IMR-90 (cell line): ENCODE measurements at regions not wholly inside any gene's neighbourhood (a gene's known extent, or its start where the extent isn't known, plus 50 kb on each side); places are given as distances from the start of the nearest gene placed in this dataset.
A peak's percentile ranks its signal among the peaks of the same experiment; 100 is the strongest.

Source experiments
- ATAC-seq: fragments of 200-7000 bp; cut with Tn5 transposase; 2 replicates; pipeline ENCODE4 v1.9.1; 2020; ENCODE audit warnings: low read depth, mild to moderate bottlenecking, moderate library complexity
- BruUV-seq: library from RNA; stranded (reverse); fragments of 400-500 nt; replicated peaks from 2 replicates; lab custom pipeline; 2021; lab: Mats Ljungman, UMichigan
- CTCF ChIA-PET: fragments of 300-600 bp; formaldehyde crosslinking; extraction: SDS; loops from one replicate; lab custom pipeline; 2021; ENCODE audit warnings: antibody characterized with exemption; lab: Yijun Ruan, JAX
- POLR2A ChIA-PET: fragments of 300-600 bp; sonication (Branson Sonifier 250); formaldehyde crosslinking; loops from one replicate; lab custom pipeline; 2022; ENCODE audit warnings: antibody characterized with exemption; ENCODE audit not compliant: unreplicated experiment; lab: Charles Lee
- DNase-seq: peaks from one replicate; pipeline ENCODE4 v3.0.0; 2013
- H2AFZ ChIP-seq: replicated peaks from 2 replicates; pipeline ENCODE3; 2013; ENCODE audit warnings: low read length, mild to moderate bottlenecking; ENCODE audit not compliant: poor library complexity
- H2AK5ac ChIP-seq: 2 replicates; pipeline ENCODE4 v1.6.1; 2013; ENCODE audit warnings: low read depth, low read length, inconsistent platforms
- H2AK9ac ChIP-seq: replicated peaks from 2 replicates; pipeline ENCODE3; 2013; ENCODE audit warnings: mild to moderate bottlenecking, low read depth, low read length, moderate library complexity; ENCODE audit not compliant: poor library complexity
- H2BK120ac ChIP-seq: 2 replicates; pipeline ENCODE4 v1.6.1; 2013; ENCODE audit warnings: low read depth, low read length, inconsistent platforms
- H2BK15ac ChIP-seq: 3 replicates; pipeline ENCODE4 v1.6.1; 2013; ENCODE audit warnings: low read depth, low read length, inconsistent platforms
- H2BK20ac ChIP-seq: 2 replicates; pipeline ENCODE4 v1.6.1; 2013; ENCODE audit warnings: low read depth, mild to moderate bottlenecking, inconsistent platforms, low read length, moderate library complexity
- H2BK5ac ChIP-seq: 2 replicates; pipeline ENCODE4 v1.6.1; 2013; ENCODE audit warnings: mild to moderate bottlenecking, low read depth, low read length, inconsistent platforms; ENCODE audit not compliant: poor library complexity, severe bottlenecking
- H3K14ac ChIP-seq: replicated peaks from 2 replicates; pipeline ENCODE4 v1.6.1; 2013; ENCODE audit warnings: low read depth, low read length, inconsistent platforms
- H3K18ac ChIP-seq: 2 replicates; pipeline ENCODE4 v1.6.1; 2013; ENCODE audit warnings: low read depth, low read length, control low read depth
- H3K23ac ChIP-seq: 2 replicates; pipeline ENCODE4 v1.6.1; 2013; ENCODE audit warnings: low read depth, low read length, inconsistent platforms
- H3K27ac ChIP-seq: 2 replicates; pipeline ENCODE4 v1.5.1; 2013; ENCODE audit warnings: mild to moderate bottlenecking, control low read depth, low read length; ENCODE audit not compliant: insufficient read depth
- H3K27me3 ChIP-seq: 2 replicates; pipeline ENCODE4 v1.6.1; 2013; ENCODE audit warnings: low read length; ENCODE audit not compliant: control insufficient read depth, insufficient read depth
- H3K36me3 ChIP-seq: 2 replicates; pipeline ENCODE4 v1.6.1; 2013; ENCODE audit warnings: low read length, mixed read lengths; ENCODE audit not compliant: control insufficient read depth, insufficient read depth
- H3K4ac ChIP-seq: 2 replicates; pipeline ENCODE4 v1.6.1; 2013; ENCODE audit warnings: low read depth, low read length, inconsistent platforms
- H3K4me1 ChIP-seq: 2 replicates; pipeline ENCODE4 v1.6.1; 2013; ENCODE audit warnings: low read length, mixed read lengths; ENCODE audit not compliant: control insufficient read depth, insufficient read depth
- H3K4me2 ChIP-seq: 2 replicates; pipeline ENCODE4 v1.6.1; 2013; ENCODE audit warnings: low read depth, mild to moderate bottlenecking, control low read depth, low read length, moderate library complexity
- H3K4me3 ChIP-seq: 2 replicates; pipeline ENCODE4 v1.5.1; 2013; ENCODE audit warnings: low read depth, mild to moderate bottlenecking, control low read depth, low read length, moderate library complexity; ENCODE audit not compliant: insufficient read depth
- H3K56ac ChIP-seq: 2 replicates; pipeline ENCODE4 v1.6.1; 2013; ENCODE audit warnings: low read length, inconsistent platforms; ENCODE audit not compliant: insufficient read depth; ENCODE audit errors: extremely low read depth
- H3K79me1 ChIP-seq, 2 experiments: 2 replicates each; pipeline ENCODE4 v1.6.1; 2013; ENCODE audit warnings: low read length in 2 of 2, inconsistent platforms in 1 of 2, low read depth in 1 of 2
- H3K9ac ChIP-seq: 2 replicates; pipeline ENCODE4 v1.6.1; 2013; ENCODE audit warnings: low read depth, low read length, control low read depth
- H3K9me1 ChIP-seq: 2 replicates; pipeline ENCODE4 v1.6.1; 2013; ENCODE audit warnings: low read length, inconsistent platforms; ENCODE audit not compliant: insufficient read depth
- H3K9me3 ChIP-seq: 2 replicates; pipeline ENCODE4 v1.6.1; 2013; ENCODE audit warnings: low read length; ENCODE audit not compliant: control insufficient read depth, insufficient read depth
- H4K20me1 ChIP-seq: 2 replicates; pipeline ENCODE4 v1.6.1; 2013; ENCODE audit warnings: low read length, inconsistent platforms; ENCODE audit not compliant: insufficient read depth
- H4K5ac ChIP-seq: 2 replicates; pipeline ENCODE4 v1.6.1; 2013; ENCODE audit warnings: mild to moderate bottlenecking, low read depth, low read length, control low read depth
- H4K8ac ChIP-seq, 2 experiments: 2 replicates each; pipeline ENCODE4 v1.6.1; 2013; ENCODE audit warnings: low read depth in 2 of 2, low read length in 2 of 2, control low read depth in 1 of 2, inconsistent platforms in 1 of 2
- H4K91ac ChIP-seq: 2 replicates; pipeline ENCODE4 v1.6.1; 2013; ENCODE audit warnings: low read depth, low read length, inconsistent platforms; ENCODE audit not compliant: insufficient read depth
- BHLHE40 ChIP-seq: fragments of 150-350 bp; IDR thresholded peaks from 2 replicates; pipeline ENCODE4 v1.6.1; 2016; ENCODE audit warnings: mild to moderate bottlenecking, low read depth, low read length
- CEBPB ChIP-seq: IDR thresholded peaks from 2 replicates; pipeline ENCODE4 v1.6.1; 2012; ENCODE audit warnings: low read depth, low read length, improper control_type of control experiment
- CHD1 ChIP-seq: IDR thresholded peaks from 2 replicates; pipeline ENCODE4 v1.6.1; 2012; ENCODE audit warnings: low read depth, low read length, improper control_type of control experiment
- FOS ChIP-seq: fragments of 150-350 bp; IDR thresholded peaks from 2 replicates; pipeline ENCODE4 v1.6.1; 2016; ENCODE audit warnings: low read depth, low read length
- MAFK ChIP-seq: IDR thresholded peaks from 2 replicates; pipeline ENCODE4 v1.6.1; 2012; ENCODE audit warnings: low read depth, low read length, improper control_type of control experiment
- MAZ ChIP-seq: IDR thresholded peaks from 2 replicates; pipeline ENCODE4 v1.6.1; 2012; ENCODE audit warnings: low read depth, mild to moderate bottlenecking, low read length, improper control_type of control experiment, moderate library complexity, borderline replicate concordance
- MXI1 ChIP-seq: IDR thresholded peaks from 2 replicates; pipeline ENCODE4 v1.6.1; 2012; ENCODE audit warnings: low read depth, mild to moderate bottlenecking, low read length, moderate library complexity, borderline replicate concordance
- NFE2L2 ChIP-seq: fragments of 150-350 bp; IDR thresholded peaks from 2 replicates; pipeline ENCODE4 v1.6.1; 2016; ENCODE audit warnings: low read depth, mild to moderate bottlenecking, low read length
- POLR2A ChIP-seq: IDR thresholded peaks from 2 replicates; pipeline ENCODE4 v1.6.1; 2012; ENCODE audit warnings: mild to moderate bottlenecking, low read depth, low read length
- RAD21 ChIP-seq: IDR thresholded peaks from 2 replicates; pipeline ENCODE4 v1.6.1; 2012; ENCODE audit warnings: low read length, improper control_type of control experiment
- RCOR1 ChIP-seq: IDR thresholded peaks from 2 replicates; pipeline ENCODE4 v1.6.1; 2012; ENCODE audit warnings: mild to moderate bottlenecking, low read length, improper control_type of control experiment; ENCODE audit not compliant: insufficient replicate concordance
- RFX5 ChIP-seq: IDR thresholded peaks from 2 replicates; pipeline ENCODE4 v1.8.0; 2012; ENCODE audit warnings: low read depth, mild to moderate bottlenecking, low read length, moderate library complexity
- SMC3 ChIP-seq: fragments of 150-350 bp; IDR thresholded peaks from 2 replicates; pipeline ENCODE4 v1.6.1; 2016; ENCODE audit warnings: low read depth, mild to moderate bottlenecking, antibody characterized with exemption, low read length, moderate library complexity
- USF2 ChIP-seq: fragments of 150-350 bp; IDR thresholded peaks from 2 replicates; pipeline ENCODE4 v1.6.1; 2017; ENCODE audit warnings: mild to moderate bottlenecking, antibody characterized with exemption, low read length, low read depth
- WGBS, 2 experiments: methylation state at CpG; one replicate each; pipeline versions ENCODE4 v1.1.5 to v1.1.7; 2013; ENCODE audit warnings: missing lambda C conversion rate in 2 of 2; ENCODE audit not compliant: insufficient read length in 1 of 2; ENCODE audit errors: extremely low coverage in 2 of 2; 5-methylcytosine and 5-hydroxymethylcytosine counted together
- dilution Hi-C: fragments of 300-500 bp; cut with HindIII; formaldehyde crosslinking; loops from one replicate; pipeline ENCODE4 v1.14.3; 2018; ENCODE audit warnings: low sequenced_read_pairs; ENCODE audit not compliant: unreplicated experiment
- in situ Hi-C: fragments of 300-500 bp; cut with MboI; formaldehyde crosslinking; loops from 3 replicates; pipeline ENCODE4 v1.14.3; 2019; ENCODE audit warnings: low sequenced_read_pairs, inconsistent platforms, mixed read lengths
- intact Hi-C: fragments of 100-400 bp; cut with micrococcal nuclease; formaldehyde crosslinking; loops from 2 replicates; pipeline ENCODE4 v1.10.0; 2022
- TF ChIP-seq, protein P1 (sequence below): fragments of 150-350 bp; IDR thresholded peaks from 2 replicates; pipeline ENCODE4 v1.6.1; 2016; ENCODE audit warnings: low read depth, mild to moderate bottlenecking, low read length, moderate library complexity, borderline replicate concordance
- TF ChIP-seq, protein P2 (sequence below): conservative IDR thresholded peaks from 2 replicates; pipeline ENCODE4 v1.5.1; 2012; ENCODE audit warnings: mild to moderate bottlenecking, low read depth, low read length, improper control_type of control experiment

GRCh38 chr1:244114892-244115291, 63.8 kb downstream of the ZBTB18 start:
- H3K27ac ChIP-seq = no peak overlapping the region
- POLR2A ChIA-PET = no interaction called here
- H3K4me3 ChIP-seq = no peak overlapping the region
- H4K91ac ChIP-seq = no peak overlapping the region
- H2BK20ac ChIP-seq = no peak overlapping the region; the same call in 1 of the 2 replicates
- H3K36me3 ChIP-seq = no peaks in the 10 kb centered on the region
- H3K4me1 ChIP-seq = no peaks in the 10 kb centered on the region
- no peak overlapping the region for H3K18ac ChIP-seq
- H4K8ac ChIP-seq = no peak overlapping the region
- no TSS peak for BruUV-seq
- no peak overlapping the region for H4K5ac ChIP-seq
- intact Hi-C loops (no loop called here), dilution Hi-C loops (no loop called here), in situ Hi-C loops (no loop called here)
- no peak overlapping the region for H2AFZ ChIP-seq
- H3K23ac ChIP-seq = no peak overlapping the region
- DNase-seq = peak; percentile 20
- CTCF ChIA-PET = no interaction called here
- no peak overlapping the region; the same call in 2 of the 3 replicates for H2BK15ac ChIP-seq
- no peak overlapping the region for H2AK9ac ChIP-seq
- no peak overlapping the region for H2BK120ac ChIP-seq
- no peaks in the 10 kb centered on the region; the same call in 1 of the 2 replicates for H3K9me1 ChIP-seq
- H3K4ac ChIP-seq = no peak overlapping the region
- TF ChIP-seq FOS (no peak), MXI1 (no peak), RCOR1 (no peak), SMC3 (no peak), BHLHE40 (no peak), RAD21 (no peak), MAZ (no peak), CEBPB (no peak), USF2 (no peak), CHD1 (no peak), MAFK (no peak), NFE2L2 (no peak), RFX5 (no peak), POLR2A (no peak)
- TF ChIP-seq, protein P1, sequence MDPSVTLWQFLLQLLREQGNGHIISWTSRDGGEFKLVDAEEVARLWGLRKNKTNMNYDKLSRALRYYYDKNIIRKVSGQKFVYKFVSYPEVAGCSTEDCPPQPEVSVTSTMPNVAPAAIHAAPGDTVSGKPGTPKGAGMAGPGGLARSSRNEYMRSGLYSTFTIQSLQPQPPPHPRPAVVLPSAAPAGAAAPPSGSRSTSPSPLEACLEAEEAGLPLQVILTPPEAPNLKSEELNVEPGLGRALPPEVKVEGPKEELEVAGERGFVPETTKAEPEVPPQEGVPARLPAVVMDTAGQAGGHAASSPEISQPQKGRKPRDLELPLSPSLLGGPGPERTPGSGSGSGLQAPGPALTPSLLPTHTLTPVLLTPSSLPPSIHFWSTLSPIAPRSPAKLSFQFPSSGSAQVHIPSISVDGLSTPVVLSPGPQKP = no peak
- TF ChIP-seq, protein P2, sequence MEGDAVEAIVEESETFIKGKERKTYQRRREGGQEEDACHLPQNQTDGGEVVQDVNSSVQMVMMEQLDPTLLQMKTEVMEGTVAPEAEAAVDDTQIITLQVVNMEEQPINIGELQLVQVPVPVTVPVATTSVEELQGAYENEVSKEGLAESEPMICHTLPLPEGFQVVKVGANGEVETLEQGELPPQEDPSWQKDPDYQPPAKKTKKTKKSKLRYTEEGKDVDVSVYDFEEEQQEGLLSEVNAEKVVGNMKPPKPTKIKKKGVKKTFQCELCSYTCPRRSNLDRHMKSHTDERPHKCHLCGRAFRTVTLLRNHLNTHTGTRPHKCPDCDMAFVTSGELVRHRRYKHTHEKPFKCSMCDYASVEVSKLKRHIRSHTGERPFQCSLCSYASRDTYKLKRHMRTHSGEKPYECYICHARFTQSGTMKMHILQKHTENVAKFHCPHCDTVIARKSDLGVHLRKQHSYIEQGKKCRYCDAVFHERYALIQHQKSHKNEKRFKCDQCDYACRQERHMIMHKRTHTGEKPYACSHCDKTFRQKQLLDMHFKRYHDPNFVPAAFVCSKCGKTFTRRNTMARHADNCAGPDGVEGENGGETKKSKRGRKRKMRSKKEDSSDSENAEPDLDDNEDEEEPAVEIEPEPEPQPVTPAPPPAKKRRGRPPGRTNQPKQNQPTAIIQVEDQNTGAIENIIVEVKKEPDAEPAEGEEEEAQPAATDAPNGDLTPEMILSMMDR = no peak
- no peak overlapping the region for H3K14ac ChIP-seq
- H3K79me1 ChIP-seq = no peaks in the 10 kb centered on the region
- no peak for ATAC-seq
- H3K27me3 ChIP-seq = no peaks in the 10 kb centered on the region; the same call in 1 of the 2 replicates
- H3K9me3 ChIP-seq = no peaks in the 10 kb centered on the region
- no peak overlapping the region for H3K56ac ChIP-seq
- no peak overlapping the region for H2BK5ac ChIP-seq
- H4K20me1 ChIP-seq = no peaks in the 10 kb centered on the region
- H3K9ac ChIP-seq = no peak overlapping the region
- no peak overlapping the region for H3K4me2 ChIP-seq
- H2AK5ac ChIP-seq = no peak overlapping the region; the same call in 1 of the 2 replicates
- WGBS, 2 experiments = no CpG with 5 or more reads among the region's 4 CpGs
